Karpas-422 (cell line): ENCODE measurements at regions not wholly inside any gene's neighbourhood (a gene's known extent, or its start where the extent isn't known, plus 50 kb on each side); places are given as distances from the start of the nearest gene placed in this dataset.

Source experiments
- DNase-seq: peaks from one replicate; pipeline ENCODE4 v3.0.0-alpha.2; 2015
- H2AFZ ChIP-seq: fragments of 200-600 bp; sonication (generic); 2 replicates; pipeline ENCODE4 v1.6.1; 2014; ENCODE audit warnings: antibody characterized with exemption, low read length, mixed read lengths
- H3K27ac ChIP-seq: fragments of 200-600 bp; sonication (generic); 2 replicates; pipeline ENCODE4 v1.5.1; 2014; ENCODE audit warnings: mild to moderate bottlenecking, low read length, moderate library complexity
- H3K27me3 ChIP-seq: fragments of 200-600 bp; sonication (generic); 2 replicates; pipeline ENCODE4 v1.6.1; 2014; ENCODE audit warnings: low read length, mixed read lengths
- H3K36me3 ChIP-seq: fragments of 200-600 bp; sonication (generic); 2 replicates; pipeline ENCODE4 v1.6.1; 2014; ENCODE audit warnings: low read length, mixed read lengths; ENCODE audit not compliant: insufficient read depth
- H3K4me1 ChIP-seq: fragments of 200-600 bp; sonication (generic); 2 replicates; pipeline ENCODE4 v1.6.1; 2014; ENCODE audit warnings: mild to moderate bottlenecking, low read length, mixed read lengths
- H3K4me2 ChIP-seq: fragments of 200-600 bp; sonication (generic); 2 replicates; pipeline ENCODE4 v1.6.1; 2014; ENCODE audit warnings: low read length, low read depth, mild to moderate bottlenecking; ENCODE audit not compliant: poor library complexity, severe bottlenecking
- H3K4me3 ChIP-seq: fragments of 200-600 bp; sonication (generic); 2 replicates; pipeline ENCODE4 v1.5.1; 2014; ENCODE audit warnings: mild to moderate bottlenecking, antibody characterized with exemption, low read length, mixed read lengths
- H3K79me2 ChIP-seq: fragments of 200-600 bp; sonication (generic); 2 replicates; pipeline ENCODE4 v1.6.1; 2014; ENCODE audit warnings: mild to moderate bottlenecking, low read length, mixed read lengths
- H3K9ac ChIP-seq: fragments of 200-600 bp; sonication (generic); 2 replicates; pipeline ENCODE4 v1.6.0; 2014; ENCODE audit warnings: low read length
- H3K9me2 ChIP-seq: fragments of 200-600 bp; sonication (generic), shearing (Covaris generic); replicated peaks from 2 replicates; pipeline ENCODE4 v1.6.0; 2014; ENCODE audit warnings: mild to moderate bottlenecking, low read length, moderate library complexity; ENCODE audit not compliant: insufficient read depth
- H3K9me3 ChIP-seq: fragments of 300-700, 200-600 bp; sonication (generic); 2 replicates; pipeline ENCODE4 v1.6.1; 2014; ENCODE audit warnings: low read length, mixed read lengths
- H4K20me1 ChIP-seq: fragments of 200-600 bp; sonication (generic); 2 replicates; pipeline ENCODE4 v1.6.1; 2014; ENCODE audit warnings: mild to moderate bottlenecking, antibody characterized with exemption, low read length, low read depth; ENCODE audit not compliant: insufficient read depth

DNA sequence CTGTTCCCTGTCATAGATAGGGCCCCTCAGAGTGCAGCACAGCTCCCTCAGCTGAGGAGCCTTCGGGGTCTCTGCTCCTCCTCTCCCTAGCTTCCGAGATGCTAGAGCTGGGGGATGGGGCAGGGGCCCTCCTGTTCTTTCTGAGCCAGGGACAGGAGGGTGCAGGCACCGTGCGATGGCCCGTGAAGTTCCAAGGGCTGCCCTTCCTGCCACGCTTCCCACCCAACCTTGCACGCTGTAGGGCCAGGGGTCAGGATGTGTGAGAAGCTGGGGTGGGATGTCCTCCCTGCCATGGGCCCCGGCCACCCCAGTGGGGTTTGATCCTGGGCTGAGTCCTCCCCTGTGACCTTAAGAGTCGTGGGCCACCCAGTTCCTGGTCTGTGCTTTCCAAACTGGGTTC, 240.7 kb upstream of the C1orf174 start:
- Histone ChIP-seq H2AFZ (no peak overlapping the region), H4K20me1 (no peaks in the 10 kb centered on the region), H3K27ac (no peak overlapping the region), H3K4me2 (no peak overlapping the region), H3K36me3 (no peaks in the 10 kb centered on the region), H3K4me3 (no peak overlapping the region), H3K9me3 (peaks cover 10% of the 10 kb centered on the region), H3K27me3 (no peaks in the 10 kb centered on the region; the same call in 1 of the 2 replicates), H3K9me2 (no peaks in the 10 kb centered on the region), H3K9ac (no peak overlapping the region), H3K4me1 (no peaks in the 10 kb centered on the region), H3K79me2 (no peaks in the 10 kb centered on the region)
- DNase-seq, result no peak

DNA sequence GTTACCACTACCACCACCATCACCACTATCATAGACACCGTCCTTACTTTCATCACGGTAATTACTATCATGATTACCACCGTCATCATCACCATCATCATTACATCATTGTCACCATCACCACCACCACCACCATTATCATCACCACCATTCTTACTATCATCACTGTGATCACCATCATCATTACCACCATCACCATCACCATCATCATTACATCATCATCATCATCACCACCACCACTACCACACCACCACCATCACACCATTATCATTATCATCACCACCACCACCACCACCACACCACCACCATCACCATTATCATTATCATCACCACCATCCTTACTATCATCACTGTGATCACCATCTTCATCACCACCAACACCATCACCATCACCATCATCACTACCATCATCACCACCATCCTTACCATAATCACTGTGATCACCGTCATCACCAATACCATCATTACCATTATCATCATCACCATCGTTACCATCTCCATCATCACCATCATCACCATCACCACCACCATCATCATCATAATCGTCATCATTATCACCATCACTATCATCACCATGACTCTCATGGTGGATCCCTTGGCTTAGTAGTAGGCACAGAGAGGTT, 244.4 kb upstream of the C1orf174 start:
- Histone ChIP-seq H3K27me3 (no peaks in the 10 kb centered on the region; the same call in 1 of the 2 replicates), H3K9me3 (no peaks in the 10 kb centered on the region), H3K4me3 (no peak overlapping the region)

DNA sequence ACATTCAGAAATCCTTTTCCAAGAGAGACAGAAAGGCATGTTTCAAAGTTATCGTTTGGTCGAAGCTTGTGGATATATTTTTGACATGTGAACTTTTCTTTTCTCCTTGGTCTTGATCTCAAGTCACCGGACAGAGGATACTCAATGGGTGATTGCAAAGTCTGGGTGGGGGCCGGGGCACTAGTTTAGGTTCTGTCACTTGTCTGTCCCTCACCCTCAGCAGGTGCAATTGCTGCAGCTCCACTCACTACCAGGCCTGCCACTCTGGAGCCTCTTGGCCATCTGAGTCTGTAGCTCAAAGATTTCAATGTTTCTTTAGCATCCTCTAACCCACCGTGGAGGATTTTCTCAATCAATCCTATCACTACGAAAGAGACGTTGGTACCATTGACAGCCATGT, 246.0 kb upstream of the C1orf174 start:
- H3K4me2 ChIP-seq, result no peak overlapping the region
- H2AFZ ChIP-seq, result no peak overlapping the region
- H3K4me3 ChIP-seq, result no peak overlapping the region
- H3K9me2 ChIP-seq, result no peaks in the 10 kb centered on the region
- no peaks in the 10 kb centered on the region for H3K79me2 ChIP-seq
- no peaks in the 10 kb centered on the region for H4K20me1 ChIP-seq
- H3K36me3 ChIP-seq, result no peaks in the 10 kb centered on the region
- no peak for DNase-seq
- no peaks in the 10 kb centered on the region for H3K4me1 ChIP-seq
- H3K27ac ChIP-seq, result no peak overlapping the region
- H3K9me3 ChIP-seq, result no peaks in the 10 kb centered on the region
- H3K9ac ChIP-seq, result no peak overlapping the region
- no peaks in the 10 kb centered on the region; the same call in 1 of the 2 replicates for H3K27me3 ChIP-seq

More for the DNA sequence above, 244.4 kb upstream of the C1orf174 start:
- Histone ChIP-seq H3K9ac (no peak overlapping the region), H3K4me1 (no peaks in the 10 kb centered on the region), H3K79me2 (no peaks in the 10 kb centered on the region), H3K36me3 (no peaks in the 10 kb centered on the region), H4K20me1 (no peaks in the 10 kb centered on the region), H3K4me2 (no peak overlapping the region), H2AFZ (no peak overlapping the region), H3K9me2 (no peaks in the 10 kb centered on the region), H3K27ac (no peak overlapping the region)
- DNase-seq, result no peak

DNA sequence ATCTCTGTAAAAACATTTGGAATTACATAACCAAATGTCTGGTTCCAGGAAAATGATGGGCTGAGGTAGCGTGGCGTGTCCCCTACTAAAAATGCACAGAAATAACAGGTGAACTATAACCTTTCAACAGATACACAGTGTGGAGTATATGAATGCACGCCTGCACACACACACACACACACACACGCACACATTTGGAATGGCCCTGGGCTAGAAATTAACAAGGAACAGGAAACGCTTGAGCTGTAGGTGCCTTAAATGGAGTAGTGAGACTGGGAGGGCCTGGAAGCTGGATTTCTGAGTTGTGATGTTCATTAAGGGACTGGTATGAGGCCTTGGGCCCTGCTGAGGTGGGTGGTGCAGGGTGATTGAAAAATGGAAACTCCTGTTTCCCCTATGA, 246.5 kb upstream of the C1orf174 start:
- Histone ChIP-seq H3K9me2 (no peaks in the 10 kb centered on the region), H3K9ac (no peak overlapping the region), H3K4me1 (no peaks in the 10 kb centered on the region), H3K4me2 (no peak overlapping the region), H3K27me3 (no peaks in the 10 kb centered on the region; the same call in 1 of the 2 replicates), H3K27ac (no peak overlapping the region), H3K36me3 (no peaks in the 10 kb centered on the region), H3K9me3 (no peaks in the 10 kb centered on the region), H4K20me1 (no peaks in the 10 kb centered on the region), H3K79me2 (no peaks in the 10 kb centered on the region), H2AFZ (no peak overlapping the region), H3K4me3 (no peak overlapping the region)
- DNase-seq, result no peak

DNA sequence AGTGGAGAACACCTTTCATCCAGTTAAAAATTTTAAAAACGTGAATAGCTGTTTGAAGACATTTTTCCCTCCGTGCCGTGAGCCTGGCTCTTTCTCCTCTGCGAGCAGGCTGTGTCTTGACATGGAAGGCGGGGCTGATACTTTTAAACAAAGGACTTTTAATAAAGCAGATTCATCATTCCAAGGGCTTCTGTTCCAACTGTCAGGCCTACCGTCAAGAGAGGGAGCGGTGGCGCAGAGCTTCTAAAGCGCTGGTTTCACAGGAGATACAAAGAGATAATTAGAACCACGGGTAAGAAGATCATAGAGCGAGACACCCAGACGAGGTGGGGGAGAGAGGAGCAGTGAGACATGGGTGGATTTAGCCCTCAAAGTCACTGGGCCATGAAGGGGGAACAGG, 247.4 kb upstream of the C1orf174 start:
- no peaks in the 10 kb centered on the region for H3K9me2 ChIP-seq
- no peak for DNase-seq
- H3K27me3 ChIP-seq, result no peaks in the 10 kb centered on the region; the same call in 1 of the 2 replicates
- no peaks in the 10 kb centered on the region for H3K79me2 ChIP-seq
- H3K36me3 ChIP-seq, result no peaks in the 10 kb centered on the region
- no peaks in the 10 kb centered on the region for H3K9me3 ChIP-seq
- no peaks in the 10 kb centered on the region for H4K20me1 ChIP-seq
- no peak overlapping the region for H3K27ac ChIP-seq
- H3K9ac ChIP-seq, result no peak overlapping the region
- H3K4me3 ChIP-seq, result no peak overlapping the region
- H2AFZ ChIP-seq, result no peak overlapping the region
- no peak overlapping the region for H3K4me2 ChIP-seq
- no peaks in the 10 kb centered on the region for H3K4me1 ChIP-seq

DNA sequence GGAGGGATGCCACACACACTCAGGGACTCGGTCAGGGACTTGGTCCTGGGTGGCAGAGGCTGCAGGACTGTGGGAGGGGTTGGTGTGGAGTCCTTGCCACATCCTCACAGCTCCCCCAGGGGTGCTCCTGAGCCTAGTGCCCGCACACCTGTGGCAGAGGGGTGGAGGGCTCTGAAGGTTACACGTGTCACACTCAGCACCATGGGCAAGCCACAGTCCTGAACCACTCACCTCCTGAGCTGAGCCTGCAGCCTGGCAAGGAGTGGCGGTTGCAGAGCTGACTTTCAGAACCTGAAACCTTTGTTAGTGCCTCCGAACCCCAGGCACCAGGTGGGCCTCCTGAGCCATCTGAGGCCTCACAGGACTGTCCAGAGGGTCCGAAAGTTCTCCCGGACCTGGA, 249.2 kb upstream of the C1orf174 start:
- no peak overlapping the region for H3K27ac ChIP-seq
- no peak overlapping the region for H2AFZ ChIP-seq
- H3K9ac ChIP-seq, result no peak overlapping the region
- H3K9me3 ChIP-seq, result no peaks in the 10 kb centered on the region
- no peaks in the 10 kb centered on the region; the same call in 1 of the 2 replicates for H3K27me3 ChIP-seq
- no peaks in the 10 kb centered on the region for H3K9me2 ChIP-seq
- H3K4me1 ChIP-seq, result no peaks in the 10 kb centered on the region
- no peak overlapping the region for H3K4me3 ChIP-seq
- DNase-seq, result no peak
- no peaks in the 10 kb centered on the region for H3K79me2 ChIP-seq
- H4K20me1 ChIP-seq, result no peaks in the 10 kb centered on the region
- no peaks in the 10 kb centered on the region for H3K36me3 ChIP-seq
- no peak overlapping the region for H3K4me2 ChIP-seq

DNA sequence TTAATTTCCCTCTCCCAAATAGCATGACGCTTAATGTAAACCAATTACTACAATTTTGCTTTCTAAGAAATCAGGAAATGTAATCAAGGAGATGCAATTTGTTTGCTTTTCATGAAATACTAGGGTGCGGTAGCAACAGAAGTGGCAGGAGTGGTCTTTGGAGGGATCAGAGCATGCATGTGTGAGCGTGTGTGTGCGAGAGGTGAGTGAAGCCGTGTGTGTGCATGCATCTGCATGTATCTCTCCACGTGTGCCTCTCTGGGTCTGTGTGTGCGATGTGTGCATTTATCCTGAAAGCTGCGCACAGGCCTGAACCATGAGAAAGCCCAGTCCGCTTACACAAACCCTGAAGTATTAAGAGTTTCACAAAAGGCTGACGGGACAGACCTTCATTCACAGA, 249.8 kb upstream of the C1orf174 start:
- H4K20me1 ChIP-seq, result no peaks in the 10 kb centered on the region
- no peaks in the 10 kb centered on the region for H3K36me3 ChIP-seq
- H3K9me2 ChIP-seq, result no peaks in the 10 kb centered on the region
- DNase-seq, result no peak
- H3K79me2 ChIP-seq, result no peaks in the 10 kb centered on the region
- H3K9ac ChIP-seq, result no peak overlapping the region
- H3K27me3 ChIP-seq, result no peaks in the 10 kb centered on the region
- H3K4me3 ChIP-seq, result no peak overlapping the region
- H3K27ac ChIP-seq, result no peak overlapping the region
- no peak overlapping the region for H2AFZ ChIP-seq
- no peak overlapping the region for H3K4me2 ChIP-seq
- no peaks in the 10 kb centered on the region for H3K4me1 ChIP-seq
- no peaks in the 10 kb centered on the region for H3K9me3 ChIP-seq

DNA sequence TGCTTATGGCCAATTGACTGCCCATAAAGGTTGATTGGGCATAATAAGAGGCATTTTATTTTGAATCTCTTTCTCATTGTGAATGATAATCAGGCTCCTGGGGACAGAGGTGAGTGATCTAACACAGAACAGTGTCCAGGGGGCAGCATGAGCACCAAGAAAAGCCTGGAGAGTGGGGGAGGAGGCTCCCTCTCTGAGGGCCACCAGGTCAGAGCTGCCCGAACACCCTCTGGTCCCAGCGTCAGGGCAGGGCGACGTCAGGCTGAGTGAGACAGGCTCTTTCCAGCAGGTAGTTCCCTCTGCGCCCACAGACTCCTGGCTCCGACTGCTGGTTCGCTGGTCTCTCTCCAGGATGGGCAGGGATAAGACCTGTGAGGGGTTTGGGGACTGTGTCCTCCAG, 250.2 kb upstream of the C1orf174 start:
- Histone ChIP-seq H3K4me1 (no peaks in the 10 kb centered on the region), H3K4me3 (no peak overlapping the region), H3K9me2 (no peaks in the 10 kb centered on the region), H2AFZ (no peak overlapping the region), H4K20me1 (no peaks in the 10 kb centered on the region), H3K79me2 (no peaks in the 10 kb centered on the region), H3K9ac (no peak overlapping the region), H3K9me3 (no peaks in the 10 kb centered on the region), H3K27ac (no peak overlapping the region), H3K4me2 (no peak overlapping the region), H3K27me3 (no peaks in the 10 kb centered on the region), H3K36me3 (no peaks in the 10 kb centered on the region)
- DNase-seq, result no peak
